HuH-7.5 (cell line): ENCODE measurements at regions not wholly inside any gene's neighbourhood (a gene's known extent, or its start where the extent isn't known, plus 50 kb on each side); places are given as distances from the start of the nearest gene placed in this dataset.
"Not testable (repeated sequence)": the region's sequence is repeated elsewhere in the genome, so short reads cannot be mapped to it uniquely, and the experiment has no call there.

Experiments
- DNase-seq: peaks from one replicate; pipeline ENCODE4 v3.0.0; 2011; ENCODE audit warnings: low spot score

DNA sequence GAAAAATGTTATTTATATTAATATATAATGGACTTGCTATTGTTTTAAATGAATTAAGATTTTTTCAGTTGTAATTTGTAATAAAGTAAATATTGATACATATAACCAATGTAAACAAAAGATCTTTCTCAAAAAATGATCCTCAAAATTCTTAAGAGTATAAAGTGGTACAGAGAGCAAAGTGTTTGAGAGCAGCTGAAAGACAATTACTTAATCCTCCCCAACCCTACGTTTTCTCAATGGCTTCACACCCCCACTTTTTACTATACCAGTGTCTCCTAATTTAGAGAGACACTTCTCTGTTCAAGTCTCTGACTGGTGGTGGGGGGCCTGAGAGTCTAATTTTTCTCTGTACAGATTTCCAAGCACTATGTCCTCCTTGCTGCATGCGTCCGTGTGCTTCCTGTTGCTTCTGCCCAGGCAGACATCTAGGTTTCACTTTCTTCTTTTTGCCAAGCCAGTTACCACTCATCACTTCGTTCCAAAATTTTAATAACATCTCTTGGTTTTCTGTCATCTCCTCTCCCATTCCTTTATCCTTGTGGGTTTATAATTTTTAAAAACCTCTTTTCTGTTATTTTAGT is 276.3 kb upstream of the DNAJC19 start:
- no peak for DNase-seq

DNA sequence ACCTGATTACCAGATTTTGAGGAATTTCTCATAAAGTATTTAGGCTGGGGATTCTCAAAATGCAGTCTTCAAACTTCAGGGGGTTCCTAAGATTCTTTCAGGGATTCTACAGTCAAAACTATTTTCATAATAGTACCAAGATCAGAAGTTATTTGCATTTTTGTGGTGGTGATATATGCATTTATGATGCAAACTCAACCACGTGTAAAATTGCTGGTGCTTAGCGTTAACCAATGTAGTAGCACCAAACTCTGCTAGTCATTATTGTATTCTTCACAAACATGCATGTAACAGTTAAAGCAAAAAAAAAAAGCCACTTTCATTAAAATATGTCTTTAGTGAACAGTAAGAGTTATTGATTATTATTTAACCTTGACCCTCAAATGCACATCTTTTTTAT is 274.9 kb upstream of the DNAJC19 start:
- no peak for DNase-seq

DNA sequence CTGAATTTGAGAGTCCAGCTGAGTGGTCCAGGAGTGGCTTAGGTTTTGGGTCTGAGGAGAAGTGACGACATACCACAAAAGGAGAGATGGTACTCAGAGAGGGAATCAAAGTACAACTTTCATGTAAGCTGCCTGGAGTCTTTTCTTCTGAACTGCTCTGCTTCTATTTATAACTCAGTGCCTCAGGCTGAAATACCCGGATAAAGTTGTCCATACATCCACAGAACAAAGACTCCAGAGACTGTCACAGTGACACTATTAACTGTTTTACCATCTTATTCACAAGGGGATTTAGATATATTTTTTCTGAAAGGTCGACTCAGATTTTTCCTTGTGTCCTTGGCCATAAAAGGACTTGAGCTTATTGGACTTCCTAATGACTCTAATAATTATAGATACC is 264.3 kb upstream of the DNAJC19 start:
- DNase-seq, result no peak

DNA sequence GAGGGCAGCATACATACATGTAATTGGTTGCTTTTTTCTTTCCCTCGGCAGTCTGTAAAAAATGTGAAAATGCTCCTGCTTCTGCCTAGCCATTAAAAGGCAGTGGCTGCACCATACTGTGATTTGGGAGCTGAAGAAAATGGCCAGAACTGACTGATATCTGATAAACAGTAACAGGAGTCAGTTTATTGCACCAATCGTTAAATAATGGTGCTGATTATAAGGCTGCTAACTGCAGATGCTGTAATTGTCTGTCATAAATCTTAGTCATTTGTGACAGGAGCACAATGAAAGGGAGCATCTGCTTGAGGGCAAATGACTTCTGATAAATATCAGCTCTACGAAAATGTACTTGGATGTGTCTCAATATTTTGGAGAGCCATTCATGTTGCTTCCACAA is 263.1 kb upstream of the DNAJC19 start:
- no peak for DNase-seq

DNA sequence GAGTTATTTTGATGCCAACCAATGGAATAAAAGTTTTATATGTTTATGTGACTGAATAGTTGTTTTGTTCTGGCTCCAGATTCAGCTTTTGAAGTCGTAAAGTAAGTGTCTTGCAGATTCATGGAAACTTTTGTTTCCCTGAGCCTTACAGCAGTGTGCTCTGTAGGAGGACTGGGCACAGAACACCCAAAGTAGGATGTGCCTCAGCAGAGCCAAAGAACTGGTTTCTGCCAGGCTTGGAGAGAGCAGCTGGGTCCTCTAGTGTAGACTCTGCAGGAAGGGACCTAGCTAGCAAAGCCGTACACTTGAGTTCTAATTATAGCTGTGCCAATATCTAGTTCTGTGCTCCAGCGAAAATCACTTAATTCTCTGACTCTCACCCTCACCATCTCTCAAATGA is 261.2 kb upstream of the DNAJC19 start:
- DNase-seq, result no peak

DNA sequence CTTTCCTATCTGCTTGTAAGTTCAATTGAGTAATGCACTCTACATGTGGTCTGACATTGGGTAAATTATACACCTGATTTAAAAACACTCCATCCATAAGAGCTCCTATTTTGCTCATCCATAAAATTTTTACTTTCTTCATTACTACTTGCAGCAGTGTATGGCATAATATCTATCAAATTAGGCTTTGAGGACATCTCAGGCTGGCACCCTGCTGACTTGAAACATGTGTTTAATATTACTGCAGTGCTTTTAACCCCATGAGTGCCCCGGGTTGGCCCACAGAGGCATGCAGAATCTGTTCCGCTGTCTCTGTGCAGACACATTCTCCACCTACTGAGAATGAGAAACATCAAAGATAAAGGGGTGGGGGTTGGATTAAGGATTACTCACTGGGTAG is 249.9 kb upstream of the DNAJC19 start:
- no peak for DNase-seq

DNA sequence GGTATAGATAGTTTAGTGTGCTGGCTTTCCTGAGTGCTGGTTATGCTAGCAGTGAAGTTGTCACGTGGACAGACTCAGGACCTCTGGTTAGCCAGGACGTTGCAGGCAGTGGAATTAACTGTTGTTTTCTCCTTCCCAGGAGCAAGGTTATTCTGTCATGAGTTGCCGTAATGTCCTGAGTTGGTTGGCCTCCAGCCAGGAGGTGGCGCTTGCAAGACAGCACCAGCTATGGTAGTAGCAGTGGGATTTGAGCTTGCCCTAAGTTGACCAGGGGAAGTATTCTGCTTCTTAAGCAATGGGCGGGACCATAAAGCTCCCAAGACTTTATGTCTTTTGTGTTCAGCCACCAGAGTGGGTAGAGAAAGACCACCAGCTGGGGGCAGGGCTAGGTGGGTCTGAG is 240.7 kb upstream of the DNAJC19 start:
- no peak for DNase-seq

DNA sequence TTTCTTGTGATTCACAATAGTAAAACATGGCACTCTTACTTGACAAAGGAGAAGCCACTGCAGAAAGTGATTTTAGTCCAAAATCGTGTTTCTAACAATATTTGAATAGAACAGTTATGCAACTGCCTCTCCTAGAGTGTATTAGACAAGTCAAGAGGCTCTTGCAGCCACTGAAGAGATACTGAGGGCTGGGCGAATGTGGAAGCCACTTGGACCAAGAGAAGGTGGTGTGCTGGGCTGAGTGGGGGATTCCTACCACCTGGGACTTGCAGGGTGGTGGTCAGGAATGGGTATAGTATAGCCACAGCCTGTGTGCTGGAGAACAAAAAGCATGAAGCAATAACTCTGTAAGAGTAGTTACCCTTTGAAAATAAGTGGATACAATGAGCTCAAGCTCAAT is 223.8 kb upstream of the DNAJC19 start:
- DNase-seq, result no peak

DNA sequence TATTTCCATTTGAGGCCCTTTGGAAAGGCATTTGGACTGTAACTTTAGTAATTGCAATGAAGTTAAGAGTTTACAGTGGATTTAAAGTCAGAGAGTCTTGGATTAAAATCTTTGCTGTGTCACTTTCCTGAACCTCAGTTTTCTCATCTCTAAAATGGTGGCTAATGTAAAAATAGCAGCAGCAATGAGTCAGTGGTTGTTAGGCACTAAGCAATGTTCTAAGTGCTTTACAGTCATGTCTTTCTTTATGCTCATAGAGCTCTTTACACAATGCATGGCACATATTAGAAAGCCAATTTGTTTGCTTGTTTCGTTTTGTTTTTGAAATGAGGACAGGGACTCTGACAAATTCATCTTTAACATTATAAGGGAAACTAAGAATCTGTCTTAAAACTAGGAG is 222.7 kb upstream of the DNAJC19 start:
- no peak for DNase-seq

DNA sequence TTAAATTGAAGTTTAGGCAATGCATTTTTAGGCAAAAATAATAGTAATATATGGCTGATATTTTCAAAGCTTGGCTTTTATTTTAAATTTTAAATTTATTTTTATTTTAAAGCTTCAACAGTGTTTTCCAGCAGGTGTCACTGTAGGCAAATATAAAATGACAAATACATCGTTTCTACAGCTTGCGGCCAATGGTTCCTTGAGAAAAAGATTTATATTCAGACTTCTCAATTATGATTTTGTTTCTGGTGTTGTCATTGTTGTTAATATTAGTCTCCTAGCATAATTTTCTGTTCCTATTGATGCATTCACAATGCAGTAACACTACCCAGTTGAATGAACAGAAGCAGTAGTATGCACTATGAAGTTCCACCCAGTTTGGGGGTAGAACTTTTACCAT is 220.7 kb upstream of the DNAJC19 start:
- no peak for DNase-seq

DNA sequence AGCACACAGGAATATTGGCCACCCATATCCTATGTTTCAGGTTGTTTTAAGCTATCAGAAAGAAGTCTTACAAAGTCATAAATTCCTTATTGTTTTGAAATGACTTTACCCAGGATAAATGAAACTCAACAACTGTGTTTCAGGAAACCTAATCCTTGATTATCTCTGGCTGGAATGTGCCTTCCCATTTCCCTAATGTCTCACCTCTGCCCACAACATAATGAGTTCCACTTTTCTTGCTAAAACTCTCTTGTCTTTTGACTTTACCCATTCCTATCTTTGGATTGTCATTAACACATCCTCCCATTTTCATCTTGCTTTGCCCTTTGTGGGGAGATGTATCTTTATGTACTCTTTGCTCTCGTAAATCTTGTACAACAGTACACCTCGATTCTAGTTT is 200.0 kb upstream of the DNAJC19 start:
- DNase-seq, result no peak

DNA sequence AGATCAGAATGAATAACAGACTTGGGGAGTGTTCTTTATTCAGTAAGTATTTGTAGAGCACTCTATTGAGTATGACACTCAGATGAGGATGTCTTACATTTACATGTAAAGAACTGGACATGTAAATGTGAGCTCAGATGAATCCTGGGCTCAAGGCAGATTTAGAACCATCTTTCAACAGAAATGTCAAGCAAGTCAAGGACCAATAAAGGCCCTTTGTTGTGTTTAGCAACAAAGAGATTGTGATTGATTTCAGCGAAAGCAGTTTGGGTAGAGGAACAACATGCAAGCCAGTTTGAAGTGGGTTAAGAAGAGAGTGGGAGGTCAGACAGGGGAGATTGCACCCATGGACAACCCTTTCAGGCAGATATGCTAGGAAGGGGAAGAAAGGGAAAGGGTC is 194.2 kb upstream of the DNAJC19 start:
- DNase-seq, result no peak

DNA sequence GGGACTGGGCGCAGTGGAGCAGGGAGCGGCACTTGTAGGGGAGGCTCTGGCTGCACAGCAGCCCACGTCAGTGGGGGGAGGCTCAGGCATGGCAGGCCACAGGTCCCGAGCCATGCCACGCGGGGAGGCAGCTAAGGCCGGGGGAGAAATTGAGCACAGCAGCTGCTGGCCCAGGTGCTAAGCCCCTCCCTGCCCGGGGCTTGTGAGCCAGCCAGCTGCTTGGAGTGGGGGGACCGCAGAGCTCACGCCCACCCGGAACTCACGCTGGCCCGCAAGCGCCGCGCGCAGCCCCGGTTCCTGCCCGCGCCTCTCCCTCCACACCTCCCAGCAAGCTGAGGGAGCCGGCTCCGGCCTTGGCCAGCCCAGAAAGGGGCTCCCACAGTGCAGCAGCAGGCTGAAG is 193.5 kb upstream of the DNAJC19 start:
- DNase-seq, result not testable (repeated sequence)

DNA sequence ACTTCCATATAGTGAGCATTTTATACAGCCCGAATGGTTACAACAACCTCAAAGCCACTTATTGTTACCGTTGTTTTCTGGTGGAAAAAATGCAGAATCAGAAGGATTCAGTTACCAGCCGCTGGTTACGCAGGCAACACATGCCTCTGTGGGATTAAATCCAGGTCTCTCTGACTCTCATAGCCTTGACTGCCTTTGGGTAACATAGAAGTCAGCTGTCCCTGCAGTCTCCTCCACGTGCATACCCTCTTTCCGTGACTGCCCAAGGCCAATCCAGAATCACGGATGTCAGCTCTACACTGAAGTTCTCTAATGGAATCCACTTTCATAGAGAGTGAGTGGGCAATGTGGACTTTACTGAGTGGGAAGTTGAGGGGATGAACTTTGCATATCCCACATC is 189.5 kb upstream of the DNAJC19 start:
- DNase-seq, result no peak

DNA sequence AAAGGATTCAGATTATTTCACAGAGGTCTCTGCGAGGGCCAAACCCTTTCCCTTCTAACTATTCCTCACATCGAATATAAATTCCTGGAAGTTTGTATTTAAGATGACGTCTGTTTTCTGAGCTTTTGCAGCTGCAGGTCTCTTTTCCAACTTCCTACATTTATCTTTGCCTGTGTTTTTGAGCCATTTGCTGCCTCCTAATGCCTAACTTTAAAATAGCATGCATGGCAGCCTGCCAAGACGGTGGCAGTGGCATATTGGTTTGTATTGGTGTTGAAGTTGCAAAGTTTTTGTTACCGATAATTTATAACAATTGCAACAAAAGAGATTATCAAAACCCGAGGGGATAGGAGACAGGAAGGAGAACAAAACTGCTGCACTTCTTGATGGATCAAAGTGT is 187.1 kb upstream of the DNAJC19 start:
- DNase-seq, result peak; percentile 13

DNA sequence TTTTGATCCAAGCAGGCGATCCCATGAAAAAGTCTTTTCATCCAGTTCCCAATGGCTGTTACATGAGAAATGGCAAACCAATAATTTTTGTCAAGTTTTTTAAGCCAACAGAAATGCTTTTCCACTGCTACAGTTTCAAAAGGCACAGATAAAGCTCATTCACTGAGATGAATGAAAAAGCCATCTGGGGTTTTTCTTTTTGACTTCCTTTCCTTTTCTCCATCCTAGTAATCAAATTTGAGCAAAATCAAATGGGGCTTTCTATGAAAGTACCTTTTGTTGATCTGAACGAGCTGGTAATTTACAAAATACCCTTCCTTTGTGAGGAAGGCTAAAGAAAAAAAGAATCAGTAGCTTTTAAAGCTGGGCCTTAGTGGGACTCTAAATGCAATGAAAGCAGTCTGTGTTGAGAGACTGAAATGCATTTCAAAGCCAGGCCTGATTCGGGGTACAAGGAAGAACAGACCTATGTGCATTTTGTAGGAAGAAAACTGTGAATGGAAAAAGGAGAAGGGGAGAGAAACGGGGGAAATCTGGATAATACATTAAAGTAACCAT is 185.2 kb upstream of the DNAJC19 start:
- DNase-seq, result no peak

DNA sequence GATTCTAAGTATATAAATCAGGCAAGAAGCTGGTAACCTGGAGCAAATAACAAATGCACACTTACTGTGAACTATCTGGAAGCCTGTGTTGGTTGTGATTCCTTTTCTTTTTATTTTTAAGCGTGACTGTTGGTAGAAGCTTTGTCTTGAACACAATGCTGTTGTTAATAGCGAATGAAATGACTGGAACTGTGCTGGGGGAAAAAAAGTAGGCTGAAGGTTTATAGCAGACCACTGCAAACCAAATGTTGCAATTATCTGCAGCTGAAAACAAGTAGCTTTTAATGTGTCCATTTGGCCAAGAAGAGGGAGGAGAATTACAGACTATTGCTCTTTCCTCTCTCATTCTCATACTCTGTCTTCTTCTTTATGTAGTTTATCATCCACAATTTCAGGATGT is 184.5 kb upstream of the DNAJC19 start:
- DNase-seq, result no peak

DNA sequence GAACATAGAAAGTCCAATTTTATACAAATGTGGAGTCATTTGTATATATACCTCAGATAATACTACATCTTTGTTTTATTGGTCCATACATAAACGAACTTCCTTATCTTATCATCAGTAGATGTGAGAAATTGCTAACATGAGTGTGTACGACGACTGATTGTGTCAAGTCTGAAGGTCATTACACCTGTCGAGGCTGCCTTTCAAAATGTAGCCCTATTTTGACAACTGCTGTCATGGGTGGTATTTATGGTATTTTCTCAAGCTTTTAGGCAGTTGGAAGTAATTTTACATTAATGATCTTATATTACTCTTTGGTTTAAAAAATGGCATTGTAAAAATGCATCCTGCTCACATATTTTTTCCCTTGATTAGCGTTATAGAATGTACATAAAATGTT is 183.7 kb upstream of the DNAJC19 start:
- no peak for DNase-seq

DNA sequence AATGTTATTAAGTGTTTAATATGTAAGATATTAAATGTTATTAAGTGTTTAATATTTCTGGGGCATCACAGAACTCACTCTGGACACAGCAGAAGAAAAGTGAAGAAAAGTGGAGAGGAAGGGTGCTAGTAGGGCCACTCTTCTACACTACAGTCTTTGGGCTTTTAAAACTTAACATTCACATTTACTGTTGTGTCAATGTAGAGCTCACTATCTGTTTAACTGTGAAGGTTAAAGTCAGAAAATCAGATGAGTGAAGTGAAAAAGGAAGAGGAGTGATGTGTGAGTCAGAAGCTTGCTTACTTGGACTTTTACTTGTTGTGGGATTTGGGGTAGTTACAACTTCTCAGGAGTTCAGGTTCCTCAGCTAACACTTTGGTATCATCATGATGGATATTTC is 145.3 kb upstream of the DNAJC19 start:
- no peak for DNase-seq

DNA sequence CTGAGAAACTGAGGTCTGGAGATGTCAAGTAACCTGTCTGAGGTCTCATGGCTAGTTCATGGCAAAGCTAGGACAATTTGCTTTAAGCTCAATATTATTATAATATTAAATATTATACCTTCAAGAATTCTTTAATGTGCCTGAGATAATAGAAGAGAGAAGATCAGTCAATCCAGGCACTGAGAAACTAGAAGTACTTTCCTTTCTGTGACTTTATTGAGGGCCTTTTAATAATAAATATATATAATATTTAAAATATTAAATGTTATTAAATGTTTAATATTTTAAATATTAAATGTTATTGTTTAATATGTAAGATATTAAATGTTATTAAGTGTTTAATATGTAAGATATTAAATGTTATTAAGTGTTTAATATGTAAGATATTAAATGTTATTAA is 144.3 kb upstream of the DNAJC19 start:
- DNase-seq, result no peak

DNA sequence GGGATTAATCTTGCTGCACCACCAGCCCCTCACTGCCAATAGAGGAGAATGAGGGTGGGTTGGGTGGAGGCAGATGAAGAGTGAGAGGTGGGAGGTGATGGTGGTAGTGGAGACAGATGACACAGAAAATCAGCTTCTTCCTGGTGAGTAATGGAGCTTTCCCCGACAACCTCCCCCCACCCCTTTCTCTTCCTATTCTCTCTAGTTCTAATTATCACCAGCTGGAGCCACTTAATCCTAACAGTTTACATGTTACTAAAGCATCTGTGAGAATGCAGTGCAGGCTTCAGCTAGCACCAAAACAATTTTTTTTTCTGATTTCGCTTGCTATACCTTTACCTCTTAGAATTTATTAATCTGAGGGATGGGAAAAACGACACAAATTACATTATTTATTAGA is 116.1 kb upstream of the DNAJC19 start:
- no peak for DNase-seq

DNA sequence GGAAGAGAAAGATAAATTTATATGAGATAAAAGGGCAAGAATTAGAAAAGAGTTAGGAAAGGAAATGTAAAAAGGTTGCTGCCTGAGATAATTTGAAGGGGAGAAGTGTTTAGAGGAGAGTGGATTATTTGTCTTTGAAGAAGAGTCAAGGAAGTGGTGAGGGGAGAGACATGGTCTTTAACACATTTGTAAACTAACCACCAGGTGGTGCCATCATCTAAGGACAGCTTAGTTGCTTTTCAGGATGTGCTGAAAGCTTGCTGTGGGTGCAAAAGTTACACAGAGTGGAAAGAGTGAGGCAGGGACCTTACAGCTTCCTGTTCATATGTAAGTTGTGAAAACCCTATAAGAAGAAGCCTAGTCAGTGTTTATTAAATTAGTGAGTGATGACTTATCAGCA is 114.1 kb upstream of the DNAJC19 start:
- no peak for DNase-seq

DNA sequence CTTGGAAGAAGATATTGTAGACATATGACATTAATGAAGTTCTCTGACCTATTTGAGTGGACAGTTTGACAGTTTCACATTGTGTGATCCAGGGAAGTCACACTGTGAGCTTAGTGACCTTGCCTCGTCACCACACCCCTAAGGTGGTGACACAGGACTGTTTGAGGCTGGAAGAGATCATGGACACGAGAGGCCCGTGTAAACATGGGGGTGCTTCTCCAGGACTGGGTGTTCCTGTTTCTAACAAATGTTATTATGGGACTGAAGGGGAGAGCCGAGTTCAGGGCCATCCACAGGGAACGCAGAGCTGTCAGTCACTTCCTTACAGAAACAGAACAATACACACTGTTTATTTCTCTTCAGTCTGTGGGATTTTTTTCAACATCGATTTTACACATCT is 96.5 kb upstream of the DNAJC19 start:
- DNase-seq, result no peak

DNA sequence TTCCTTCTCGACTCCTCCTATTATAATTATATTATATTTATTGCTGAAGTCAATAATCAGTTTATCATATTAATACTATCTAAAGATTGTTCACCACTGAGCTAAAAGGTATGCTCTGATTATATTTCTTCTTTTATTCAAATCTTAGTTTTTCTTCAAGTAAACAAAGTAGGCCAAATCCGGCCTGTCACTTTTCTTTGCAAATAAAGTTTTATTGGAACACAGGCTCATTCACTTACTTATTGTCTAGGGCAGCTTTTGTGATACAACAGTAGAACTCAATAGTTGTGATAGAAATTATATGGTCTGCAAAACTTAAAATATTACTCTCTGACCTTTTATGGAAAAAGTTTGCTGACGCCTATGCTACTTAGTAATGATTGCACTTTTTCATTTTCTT is 92.4 kb upstream of the DNAJC19 start:
- DNase-seq, result no peak

DNA sequence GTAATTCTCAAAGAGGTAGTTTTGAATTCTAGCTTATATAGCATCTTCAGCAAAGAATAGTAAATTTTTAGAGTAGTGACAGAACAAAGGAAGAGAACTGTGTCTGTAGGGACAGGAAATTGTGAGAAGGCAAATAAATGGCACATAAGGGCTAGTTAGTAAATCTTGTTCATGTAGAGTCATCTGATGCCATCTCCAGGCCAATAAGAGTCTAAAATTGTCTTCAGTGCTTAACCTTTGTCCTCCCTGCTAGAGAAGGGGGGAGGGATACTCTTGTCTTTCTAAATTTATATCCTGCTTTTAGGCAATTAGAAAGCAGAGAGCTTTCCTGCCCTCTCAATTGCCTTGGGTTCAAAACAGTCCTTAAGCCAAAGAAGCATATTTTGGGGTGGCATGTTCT is 87.0 kb upstream of the DNAJC19 start:
- no peak for DNase-seq
